Right lobe of liver (tissue), 4 donors: ENCODE measurements at regions not wholly inside any gene's neighbourhood (a gene's known extent, or its start where the extent isn't known, plus 50 kb on each side); places are given as distances from the start of the nearest gene placed in this dataset.

ENCODE experiments used
- CTCF ChIP-seq, 4 donors: fragments of 200-600 bp in 3 of 4; fragments of 450-650 bp in 1 of 4; IDR thresholded peaks; one replicate each; pipeline versions ENCODE4 v1.5.1 to v1.8.0; 2016 to 2022; ENCODE audit warnings: antibody characterized with exemption in 4 of 4, mild to moderate bottlenecking in 2 of 4
- POLR2A ChIP-seq: fragments of 450-650 bp; IDR thresholded peaks from one replicate; pipeline ENCODE4 v1.6.1; 2017; ENCODE audit warnings: antibody characterized with exemption, mild to moderate bottlenecking
- donor health status: DM: no; HTN: no; CAD: no.
- donor health status: DM: no; HTN: no; CAD: no.
- donor health status: DM: no; HTN: yes; CAD: no.

GRCh38 chr2:16091576-16092282 lies 151.4 kb downstream of the MYCN start:
- TF ChIP-seq CTCF (IDR thresholded peaks at IDR 0.05) (no peak), POLR2A (no peak)
